ENCODE measurements at regions not wholly inside any gene's neighbourhood (a gene's known extent, or its start where the extent isn't known, plus 50 kb on each side); places are given as distances from the start of the nearest gene placed in this dataset.
"Not testable (repeated sequence)": the region's sequence is repeated elsewhere in the genome, so short reads cannot be mapped to it uniquely, and the experiment has no call there.

- Mint-ChIP-seq H3K36me3 (ENCODE audit: low read depth) (no peaks in the 10 kb centered on the region), H3K4me1 (peaks cover 2% of the 10 kb centered on the region), H3K4me3 (no peak overlapping the region), H3K27ac (no peak overlapping the region), H3K27me3 (peaks cover 28% of the 10 kb centered on the region)
- DNase-seq (no peak), ATAC-seq (no peak)
- no peaks in the 10 kb centered on the region for H3K9me3 ChIP-seq (ENCODE audit: control insufficient read depth, low read length, poor library complexity, severe bottlenecking)
These were observed 384.7 kb upstream of the MAN1A1 start for GRCh38 chr6:119734227-119734626.

GRCh38 chr6:119728935-119729334 lies 379.4 kb upstream of the MAN1A1 start:
- no peaks in the 10 kb centered on the region for H3K36me3 Mint-ChIP-seq (ENCODE audit: low read depth)
- no peak for DNase-seq
- H3K9me3 ChIP-seq (ENCODE audit: control insufficient read depth, low read length, poor library complexity, severe bottlenecking), result peaks cover 2% of the 10 kb centered on the region
- H3K27me3 Mint-ChIP-seq, result peaks cover 8% of the 10 kb centered on the region
- ATAC-seq, result no peak
- H3K4me1 Mint-ChIP-seq, result no peaks in the 10 kb centered on the region
- no peak overlapping the region for H3K27ac Mint-ChIP-seq
- no peak overlapping the region for H3K4me3 Mint-ChIP-seq

GRCh38 chr6:119728220-119728750 lies 378.7 kb upstream of the MAN1A1 start:
- DNase-seq, result no peak
- no peak overlapping the region for H3K27ac Mint-ChIP-seq
- peaks cover 2% of the 10 kb centered on the region for H3K9me3 ChIP-seq (ENCODE audit: control insufficient read depth, low read length, poor library complexity, severe bottlenecking)
- no peak overlapping the region for H3K4me3 Mint-ChIP-seq
- peaks cover 8% of the 10 kb centered on the region for H3K27me3 Mint-ChIP-seq
- no peaks in the 10 kb centered on the region for H3K36me3 Mint-ChIP-seq (ENCODE audit: low read depth)
- no peaks in the 10 kb centered on the region for H3K4me1 Mint-ChIP-seq
- ATAC-seq, result no peak

- Mint-ChIP-seq H3K4me3 (no peak overlapping the region), H3K27ac (no peak overlapping the region), H3K4me1 (no peaks in the 10 kb centered on the region), H3K27me3 (peaks cover 8% of the 10 kb centered on the region), H3K36me3 (ENCODE audit: low read depth) (no peaks in the 10 kb centered on the region)
- no peak for DNase-seq
- H3K9me3 ChIP-seq (ENCODE audit: control insufficient read depth, low read length, poor library complexity, severe bottlenecking), result peaks cover 2% of the 10 kb centered on the region
- no peak for ATAC-seq
These were observed 378.1 kb upstream of the MAN1A1 start for GRCh38 chr6:119727504-119728219.

- H3K4me1 Mint-ChIP-seq; H3K27me3 Mint-ChIP-seq; H3K36me3 Mint-ChIP-seq (ENCODE audit: low read depth); DNase-seq; H3K4me3 Mint-ChIP-seq; H3K9me3 ChIP-seq (ENCODE audit: control insufficient read depth, low read length, poor library complexity, severe bottlenecking); ATAC-seq; H3K27ac Mint-ChIP-seq: not testable (repeated sequence)
These were observed 377.4 kb upstream of the MAN1A1 start for GRCh38 chr6:119726912-119727311.

- H3K36me3 Mint-ChIP-seq (ENCODE audit: low read depth), result no peaks in the 10 kb centered on the region
- no peak for ATAC-seq
- DNase-seq, result no peak
These were observed 376.5 kb upstream of the MAN1A1 start for GRCh38 chr6:119726086-119726485.

GRCh38 chr6:119720160-119720559 lies 370.6 kb upstream of the MAN1A1 start:
- ATAC-seq, result no peak
- peaks cover 6% of the 10 kb centered on the region for H3K27me3 Mint-ChIP-seq
- DNase-seq, result no peak

More at GRCh38 chr6:119726086-119726485, 376.5 kb upstream of the MAN1A1 start:
- no peak overlapping the region for H3K4me3 Mint-ChIP-seq
- H3K27ac Mint-ChIP-seq, result no peak overlapping the region
- peaks cover 2% of the 10 kb centered on the region for H3K9me3 ChIP-seq (ENCODE audit: control insufficient read depth, low read length, poor library complexity, severe bottlenecking)
- peaks cover 8% of the 10 kb centered on the region for H3K27me3 Mint-ChIP-seq
- no peaks in the 10 kb centered on the region for H3K4me1 Mint-ChIP-seq

GRCh38 chr6:119717942-119718341 lies 368.4 kb upstream of the MAN1A1 start:
- Mint-ChIP-seq H3K4me3 (no peak overlapping the region), H3K27me3 (peaks cover 6% of the 10 kb centered on the region), H3K4me1 (peaks cover 3% of the 10 kb centered on the region), H3K36me3 (ENCODE audit: low read depth) (no peaks in the 10 kb centered on the region), H3K27ac (no peak overlapping the region)
- H3K9me3 ChIP-seq (ENCODE audit: control insufficient read depth, low read length, poor library complexity, severe bottlenecking), result no peaks in the 10 kb centered on the region
- DNase-seq, result no peak
- no peak for ATAC-seq

More at GRCh38 chr6:119720160-119720559, 370.6 kb upstream of the MAN1A1 start:
- H3K9me3 ChIP-seq (ENCODE audit: control insufficient read depth, low read length, poor library complexity, severe bottlenecking), result peaks cover 2% of the 10 kb centered on the region
- peaks cover 3% of the 10 kb centered on the region for H3K4me1 Mint-ChIP-seq
- H3K36me3 Mint-ChIP-seq (ENCODE audit: low read depth), result no peaks in the 10 kb centered on the region
- H3K27ac Mint-ChIP-seq, result no peak overlapping the region
- no peak overlapping the region for H3K4me3 Mint-ChIP-seq

GRCh38 chr6:119716668-119717270 lies 367.2 kb upstream of the MAN1A1 start:
- no peaks in the 10 kb centered on the region for H3K36me3 Mint-ChIP-seq (ENCODE audit: low read depth)
- ATAC-seq, result no peak

GRCh38 chr6:119713903-119714302 lies 364.3 kb upstream of the MAN1A1 start:
- H3K27me3 Mint-ChIP-seq, result peaks cover 6% of the 10 kb centered on the region

More at GRCh38 chr6:119716668-119717270, 367.2 kb upstream of the MAN1A1 start:
- Mint-ChIP-seq H3K27ac (no peak overlapping the region), H3K4me3 (no peak overlapping the region), H3K4me1 (peaks cover 3% of the 10 kb centered on the region), H3K27me3 (peaks cover 6% of the 10 kb centered on the region)
- H3K9me3 ChIP-seq (ENCODE audit: control insufficient read depth, low read length, poor library complexity, severe bottlenecking), result no peaks in the 10 kb centered on the region
- no peak for DNase-seq

GRCh38 chr6:119686644-119687043 lies 337.1 kb upstream of the MAN1A1 start:
- H3K27me3 Mint-ChIP-seq, result peaks cover 9% of the 10 kb centered on the region
- no peaks in the 10 kb centered on the region for H3K36me3 Mint-ChIP-seq (ENCODE audit: low read depth)
- no peak overlapping the region for H3K4me3 Mint-ChIP-seq
- DNase-seq (no peak), ATAC-seq (no peak)
- H3K9me3 ChIP-seq (ENCODE audit: control insufficient read depth, low read length, poor library complexity, severe bottlenecking), result no peaks in the 10 kb centered on the region
- no peaks in the 10 kb centered on the region for H3K4me1 Mint-ChIP-seq
- no peak overlapping the region for H3K27ac Mint-ChIP-seq

More at GRCh38 chr6:119713903-119714302, 364.3 kb upstream of the MAN1A1 start:
- H3K4me1 Mint-ChIP-seq, result peaks cover 3% of the 10 kb centered on the region
- H3K36me3 Mint-ChIP-seq (ENCODE audit: low read depth), result no peaks in the 10 kb centered on the region
- no peak overlapping the region for H3K27ac Mint-ChIP-seq
- no peaks in the 10 kb centered on the region for H3K9me3 ChIP-seq (ENCODE audit: control insufficient read depth, low read length, poor library complexity, severe bottlenecking)
- no peak for ATAC-seq
- no peak for DNase-seq
- no peak overlapping the region for H3K4me3 Mint-ChIP-seq

- ATAC-seq, result no peak
- Mint-ChIP-seq H3K36me3 (ENCODE audit: low read depth) (no peaks in the 10 kb centered on the region), H3K4me3 (no peak overlapping the region), H3K4me1 (no peaks in the 10 kb centered on the region), H3K27ac (no peak overlapping the region), H3K27me3 (peaks cover 9% of the 10 kb centered on the region)
- no peak for DNase-seq
- no peaks in the 10 kb centered on the region for H3K9me3 ChIP-seq (ENCODE audit: control insufficient read depth, low read length, poor library complexity, severe bottlenecking)
These were observed 336.7 kb upstream of the MAN1A1 start for GRCh38 chr6:119686240-119686639.

- DNase-seq (no peak), ATAC-seq (no peak)
- Mint-ChIP-seq H3K36me3 (ENCODE audit: low read depth) (no peaks in the 10 kb centered on the region), H3K4me1 (no peaks in the 10 kb centered on the region), H3K27me3 (peaks cover 9% of the 10 kb centered on the region), H3K27ac (no peak overlapping the region), H3K4me3 (no peak overlapping the region)
- H3K9me3 ChIP-seq (ENCODE audit: control insufficient read depth, low read length, poor library complexity, severe bottlenecking), result no peaks in the 10 kb centered on the region
These were observed 334.1 kb upstream of the MAN1A1 start for GRCh38 chr6:119683671-119684070.

All from T-helper 17 cell (primary cell).